ENCODE measurements at regions not wholly inside any gene's neighbourhood (a gene's known extent, or its start where the extent isn't known, plus 50 kb on each side); places are given as distances from the start of the nearest gene placed in this dataset.

DNA sequence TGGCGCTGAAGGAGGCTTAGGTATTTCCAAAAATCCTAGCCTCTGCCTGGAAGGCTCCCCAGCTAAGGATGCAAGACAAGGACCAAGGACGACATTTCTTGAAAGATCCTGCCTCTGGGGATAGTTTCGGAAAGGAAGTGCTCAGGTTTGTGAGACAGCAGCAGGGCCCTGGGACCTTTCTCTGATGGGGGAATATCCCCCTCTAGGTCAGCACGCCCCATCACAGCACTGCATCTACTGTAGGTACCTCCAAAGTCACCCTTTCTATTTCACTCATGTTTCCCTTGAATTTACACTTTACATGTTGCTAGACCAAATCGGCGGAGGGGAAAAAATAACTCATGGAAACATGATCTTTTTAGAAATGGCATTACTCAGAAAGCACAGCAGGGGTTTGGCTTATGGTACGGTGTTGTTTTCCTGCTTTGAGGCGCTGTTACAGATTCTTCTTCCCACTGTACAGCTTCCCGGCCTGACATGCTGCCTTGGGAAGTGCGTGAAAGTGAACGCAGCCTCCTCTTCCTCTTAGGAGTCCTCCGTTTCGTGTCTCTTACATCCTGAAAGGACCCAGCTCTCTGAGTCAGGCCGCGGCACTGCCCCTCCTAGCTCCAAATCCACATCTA is 77.2 kb upstream of the DHRSX start:
- TF ChIP-seq CTCF (conservative IDR thresholded peaks at IDR 0.05; ENCODE audit: low read depth, low read length): no peak
- H3K4me3 ChIP-seq (ENCODE audit: low read depth, low read length): no peak overlapping the region
- no peak for DNase-seq (ENCODE audit: low read depth)

GRCh38 chrX:2576793-2577192 is 76.0 kb upstream of the DHRSX start:
- H3K4me3 ChIP-seq (ENCODE audit: low read depth, low read length): no peak overlapping the region
- no peak for DNase-seq (ENCODE audit: low read depth)
- TF ChIP-seq CTCF (conservative IDR thresholded peaks at IDR 0.05; ENCODE audit: low read depth, low read length): no peak

- TF ChIP-seq CTCF (conservative IDR thresholded peaks at IDR 0.05; ENCODE audit: low read depth, low read length): no peak
- no peak overlapping the region for H3K4me3 ChIP-seq (ENCODE audit: low read depth, low read length)
- DNase-seq (ENCODE audit: low read depth): no peak
Observed at GRCh38 chrX:2574271-2574670, 73.5 kb upstream of the DHRSX start.

GRCh38 chrX:2572740-2573139 is 72.0 kb upstream of the DHRSX start:
- no peak for DNase-seq (ENCODE audit: low read depth)
- no peak for TF ChIP-seq CTCF (conservative IDR thresholded peaks at IDR 0.05; ENCODE audit: low read depth, low read length)
- no peak overlapping the region for H3K4me3 ChIP-seq (ENCODE audit: low read depth, low read length)

GRCh38 chrX:2568125-2568524 is 67.3 kb upstream of the DHRSX start:
- TF ChIP-seq CTCF (conservative IDR thresholded peaks at IDR 0.05; ENCODE audit: low read depth, low read length): no peak
- no peak overlapping the region for H3K4me3 ChIP-seq (ENCODE audit: low read depth, low read length)
- DNase-seq (ENCODE audit: low read depth): no peak

- no peak for TF ChIP-seq CTCF (conservative IDR thresholded peaks at IDR 0.05; ENCODE audit: low read depth, low read length)
- DNase-seq (ENCODE audit: low read depth): no peak
Observed at GRCh38 chrX:2566055-2566454, 65.3 kb upstream of the DHRSX start.

DNA sequence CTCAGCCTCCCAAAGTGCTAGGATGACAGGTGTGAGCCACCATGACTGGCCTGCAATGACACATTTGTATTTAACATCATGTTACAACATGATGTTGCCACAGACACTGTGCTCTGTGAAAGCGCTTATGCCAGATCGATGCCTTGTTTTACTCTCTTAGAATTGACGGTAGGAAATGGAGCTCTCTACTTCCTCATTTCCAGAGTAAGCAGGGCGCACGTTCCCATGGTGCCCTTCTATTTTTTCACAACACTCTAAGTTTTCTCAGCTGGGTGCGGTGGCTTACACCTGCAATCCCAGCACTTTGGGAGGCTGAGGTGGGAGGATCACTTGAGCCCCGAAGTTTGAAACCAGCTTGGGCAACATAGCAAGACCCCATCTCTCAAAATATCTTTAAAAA is 60.7 kb upstream of the DHRSX start:
- no peak for TF ChIP-seq CTCF (conservative IDR thresholded peaks at IDR 0.05; ENCODE audit: low read depth, low read length)
- DNase-seq (ENCODE audit: low read depth): no peak
- H3K4me3 ChIP-seq (ENCODE audit: low read depth, low read length): no peak overlapping the region

More at GRCh38 chrX:2566055-2566454, 65.3 kb upstream of the DHRSX start:
- H3K4me3 ChIP-seq (ENCODE audit: low read depth, low read length): no peak overlapping the region

All from epithelial cell of proximal tubule (primary cell).